ENCODE measurements at regions not wholly inside any gene's neighbourhood (a gene's known extent, or its start where the extent isn't known, plus 50 kb on each side); places are given as distances from the start of the nearest gene placed in this dataset.

- in situ Hi-C loops (cut with MboI; ENCODE audit: low sequenced_read_pairs): loop anchor here (10.0 kb wide), 2 partner anchors 125 to 565 kb away; no protein-coding TSS in a partner anchor
Measured at GRCh38 chr6:169959136-169960002, 207.9 kb downstream of the ERMARD start.

DNA sequence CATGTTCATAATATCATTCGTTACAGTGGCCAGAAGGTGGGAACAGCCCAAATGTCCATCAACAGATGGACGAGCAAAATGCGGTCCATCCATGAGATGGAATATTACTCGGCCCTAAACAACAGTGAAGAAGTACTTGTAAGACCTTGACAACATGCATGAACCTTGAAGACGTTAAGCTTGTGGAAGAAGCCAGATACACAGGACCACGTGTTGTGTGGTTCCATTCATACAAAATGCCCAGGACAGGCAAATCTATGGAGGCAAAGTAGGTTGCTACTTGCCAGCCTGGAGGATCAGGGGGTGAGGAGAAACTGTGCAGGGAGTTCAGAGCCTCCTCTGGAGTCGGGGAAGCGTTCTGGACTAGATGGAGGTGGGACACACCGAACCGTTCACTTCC, 207.1 kb downstream of the ERMARD start:
- in situ Hi-C loops (cut with MboI; ENCODE audit: low sequenced_read_pairs): loop anchor here (10.0 kb wide), 2 partner anchors 126 to 566 kb away; no protein-coding TSS in a partner anchor

GRCh38 chr6:169957351-169957963, 206.0 kb downstream of the ERMARD start:
- in situ Hi-C loops (cut with MboI; ENCODE audit: low sequenced_read_pairs): loop anchor here (10.0 kb wide), 2 partner anchors 127 to 567 kb away; no protein-coding TSS in a partner anchor

- in situ Hi-C loops (cut with MboI; ENCODE audit: low sequenced_read_pairs): loop anchor here (10.0 kb wide), 2 partner anchors 128 to 568 kb away; no protein-coding TSS in a partner anchor
Measured at GRCh38 chr6:169956580-169956979, 205.2 kb downstream of the ERMARD start.

GRCh38 chr6:169955731-169956437, 204.5 kb downstream of the ERMARD start:
- in situ Hi-C loops (cut with MboI; ENCODE audit: low sequenced_read_pairs): loop anchor here (10.0 kb wide), 2 partner anchors 129 to 569 kb away; no protein-coding TSS in a partner anchor

DNA sequence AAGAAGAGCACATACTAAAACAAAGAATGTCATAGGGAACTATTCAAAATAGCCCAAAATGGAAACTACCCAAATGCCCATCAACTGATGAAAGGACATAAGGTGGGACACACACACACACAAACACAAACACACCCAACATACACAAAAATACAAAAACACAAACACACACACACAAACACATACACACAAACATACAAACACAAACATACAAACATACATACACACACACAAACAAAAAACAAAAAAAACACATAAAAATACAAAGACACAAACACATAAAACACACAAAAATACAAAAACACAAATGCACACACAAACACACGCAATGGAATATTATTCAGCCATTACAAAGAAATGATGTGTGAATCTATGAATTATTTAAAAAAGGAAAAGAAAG, 203.6 kb downstream of the ERMARD start:
- in situ Hi-C loops (cut with MboI; ENCODE audit: low sequenced_read_pairs): loop anchor here (10.0 kb wide), 2 partner anchors 130 to 570 kb away; no protein-coding TSS in a partner anchor

DNA sequence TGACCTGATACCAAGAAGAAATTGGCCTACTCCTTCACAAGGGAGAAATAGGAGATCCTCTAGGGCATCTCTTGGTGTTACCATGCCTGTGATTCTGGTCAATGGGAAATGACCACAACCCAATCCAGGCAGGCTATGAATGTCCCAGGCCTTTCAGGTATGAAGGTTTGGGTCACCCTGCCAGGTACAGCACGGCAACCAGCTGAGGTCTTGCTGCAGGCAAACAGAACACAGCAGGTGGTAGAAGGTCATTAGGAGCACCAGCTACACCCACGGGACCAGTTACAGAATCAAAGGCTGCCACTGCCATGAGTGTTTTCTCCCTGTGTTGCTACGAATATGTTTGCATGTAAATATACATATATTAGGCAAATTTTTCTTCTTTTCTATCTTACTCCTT, 202.3 kb downstream of the ERMARD start:
- in situ Hi-C loops (cut with MboI; ENCODE audit: low sequenced_read_pairs): loop anchor here (10.0 kb wide), 2 partner anchors 131 to 571 kb away; no protein-coding TSS in a partner anchor

DNA sequence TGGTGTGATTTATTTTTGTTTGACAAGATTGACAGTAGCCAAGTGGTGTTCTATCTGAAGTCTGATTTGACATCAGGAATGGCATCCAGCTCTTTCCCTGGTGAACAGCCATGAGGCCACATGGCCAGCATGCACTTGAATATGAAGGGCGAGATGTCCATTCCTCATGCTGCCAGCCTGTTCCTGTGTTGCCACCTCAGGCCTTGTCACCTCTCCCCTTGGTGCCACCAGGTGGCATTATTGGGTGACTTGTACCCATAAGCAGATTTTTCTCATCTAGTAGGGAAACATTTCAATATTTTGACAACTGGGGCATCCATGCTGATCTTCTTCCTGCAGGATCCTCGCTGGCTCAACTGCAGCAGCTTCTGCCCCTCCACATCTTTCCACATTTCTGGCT, 199.1 kb downstream of the ERMARD start:
- in situ Hi-C loops (cut with MboI; ENCODE audit: low sequenced_read_pairs): loop anchor here (10.0 kb wide), 2 partner anchors 134 to 574 kb away; no protein-coding TSS in a partner anchor

GRCh38 chr6:169949511-169950097, 198.2 kb downstream of the ERMARD start:
- in situ Hi-C loops (cut with MboI; ENCODE audit: low sequenced_read_pairs): loop anchor here (10.0 kb wide), 2 partner anchors 135 to 575 kb away; no protein-coding TSS in a partner anchor

GRCh38 chr6:169946971-169947370, 195.5 kb downstream of the ERMARD start:
- in situ Hi-C loops (cut with MboI; ENCODE audit: low sequenced_read_pairs): no loop called here

GRCh38 chr6:169945117-169945516, 193.7 kb downstream of the ERMARD start:
- in situ Hi-C loops (cut with MboI; ENCODE audit: low sequenced_read_pairs): no loop called here

GRCh38 chr6:169944415-169944814, 193.0 kb downstream of the ERMARD start:
- in situ Hi-C loops (cut with MboI; ENCODE audit: low sequenced_read_pairs): no loop called here

DNA sequence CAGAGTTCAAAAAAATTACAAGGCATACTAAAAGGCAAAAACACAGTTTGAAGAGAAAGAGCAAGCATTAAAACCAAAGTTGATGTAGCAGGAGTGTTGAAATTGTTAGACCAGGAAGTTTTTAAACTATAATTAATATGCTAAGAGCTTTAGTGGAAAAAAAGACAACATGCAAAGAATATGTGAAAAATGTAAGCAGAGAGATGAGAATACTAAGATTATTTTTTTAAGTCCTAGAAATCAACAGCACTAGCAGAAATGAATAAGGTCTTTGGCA, 192.6 kb downstream of the ERMARD start:
- in situ Hi-C loops (cut with MboI; ENCODE audit: low sequenced_read_pairs): no loop called here

DNA sequence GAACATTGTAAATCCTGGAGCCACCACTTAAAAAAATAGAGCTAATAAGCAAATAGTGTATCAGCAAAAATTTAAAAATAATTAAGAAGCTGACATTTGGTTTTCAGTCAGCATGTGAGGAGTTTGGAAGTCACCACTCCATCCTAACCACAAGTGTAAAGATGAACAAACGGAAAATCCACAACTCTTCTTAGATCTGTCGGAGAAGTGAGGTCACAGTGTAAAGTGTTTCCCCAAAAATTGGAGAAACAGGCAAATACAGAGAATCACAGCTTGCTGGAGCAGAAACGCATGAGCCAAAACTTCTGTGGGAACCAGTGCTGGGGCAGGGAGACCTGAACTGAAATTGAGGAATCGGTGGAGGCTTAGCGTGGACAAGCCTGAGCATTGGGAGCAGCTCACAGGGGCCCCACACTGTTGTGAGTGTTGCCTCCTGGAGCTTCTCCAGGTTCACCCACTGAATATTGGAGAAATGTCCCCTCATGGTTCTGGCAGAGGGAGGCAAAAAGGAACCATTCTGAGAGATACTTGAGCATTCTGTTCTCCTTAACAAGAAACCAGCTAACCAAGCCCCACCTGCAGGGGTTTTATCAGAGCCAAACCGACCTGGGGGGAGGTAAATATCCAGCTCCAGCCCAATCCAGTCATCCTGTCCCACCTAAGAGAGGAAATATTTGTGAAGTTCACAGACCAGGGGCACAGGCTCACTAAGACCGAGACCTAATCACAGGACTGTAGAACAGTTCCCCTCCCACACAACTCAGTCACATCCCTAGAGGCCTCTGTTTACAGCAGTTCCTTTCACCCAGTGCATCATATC, 192.0 kb downstream of the ERMARD start:
- in situ Hi-C loops (cut with MboI; ENCODE audit: low sequenced_read_pairs): no loop called here

DNA sequence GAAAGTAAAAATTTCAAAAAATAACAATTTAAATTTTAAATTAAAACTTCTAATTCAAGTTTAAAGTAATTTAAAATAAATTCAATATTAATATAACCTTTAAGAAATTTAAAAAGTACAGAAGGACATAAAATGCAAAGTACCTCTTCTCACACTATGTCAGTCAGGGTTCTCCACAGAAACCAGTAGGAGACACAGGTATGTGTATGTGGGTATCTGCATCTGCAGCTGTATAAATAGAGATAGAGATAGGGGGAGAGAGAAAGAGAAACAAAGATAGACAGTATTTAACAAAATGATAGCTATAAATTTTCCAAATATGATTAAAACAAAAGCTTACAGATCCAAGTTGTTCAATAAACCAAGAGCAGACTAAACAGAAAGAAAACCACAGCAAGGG, 190.8 kb downstream of the ERMARD start:
- in situ Hi-C loops (cut with MboI; ENCODE audit: low sequenced_read_pairs): no loop called here

- in situ Hi-C loops (cut with MboI; ENCODE audit: low sequenced_read_pairs): no loop called here
Measured at GRCh38 chr6:169940481-169941271, 189.3 kb downstream of the ERMARD start.

- in situ Hi-C loops (cut with MboI; ENCODE audit: low sequenced_read_pairs): no loop called here
Measured at GRCh38 chr6:169939554-169940164, 188.2 kb downstream of the ERMARD start.

DNA sequence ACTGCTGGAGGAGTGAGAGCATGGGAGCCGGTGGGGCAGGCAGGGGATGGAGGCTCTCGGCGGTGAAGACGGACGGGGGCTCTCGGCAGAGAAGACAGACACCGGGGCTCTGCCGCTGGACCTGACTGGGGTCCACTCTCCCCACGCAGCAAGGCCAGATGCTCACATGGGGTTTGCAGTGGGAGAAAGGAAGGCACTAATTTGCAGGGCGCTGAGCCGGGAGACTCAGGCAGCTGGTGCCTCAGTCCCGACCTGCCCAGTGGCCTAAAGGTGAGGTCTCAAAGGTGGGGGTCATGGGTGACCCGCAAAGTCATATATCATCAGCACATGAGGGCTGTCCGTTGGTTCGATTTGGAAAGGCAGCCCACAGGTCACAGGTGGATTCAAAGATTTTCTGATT, 187.3 kb downstream of the ERMARD start:
- in situ Hi-C loops (cut with MboI; ENCODE audit: low sequenced_read_pairs): no loop called here

DNA sequence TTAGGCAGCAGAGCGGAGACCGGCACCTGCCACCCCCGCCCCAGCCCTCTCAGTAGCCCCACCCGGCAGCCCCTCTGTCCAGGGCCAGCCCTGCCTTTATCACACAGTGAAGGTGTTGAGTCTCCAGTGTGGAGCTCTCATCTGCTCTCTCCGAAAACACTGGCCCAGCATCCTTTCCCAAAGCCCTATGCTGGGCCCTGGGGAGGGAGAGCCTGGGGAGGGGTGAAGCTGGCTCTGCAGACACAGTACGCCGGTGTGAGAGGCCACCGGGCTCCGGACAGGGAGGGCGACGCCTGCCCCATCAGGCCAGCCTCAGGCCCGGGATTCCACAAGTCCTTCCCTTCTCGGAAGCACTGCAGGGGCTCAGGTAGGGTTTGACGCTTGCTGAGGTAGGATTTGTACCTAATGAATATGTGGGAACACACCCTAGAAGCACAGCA, 186.9 kb downstream of the ERMARD start:
- in situ Hi-C loops (cut with MboI; ENCODE audit: low sequenced_read_pairs): no loop called here

All from HL-60/S4 (cell line).